Natural killer cell (primary cell): ENCODE measurements at regions not wholly inside any gene's neighbourhood (a gene's known extent, or its start where the extent isn't known, plus 50 kb on each side); places are given as distances from the start of the nearest gene placed in this dataset.

Source experiments
- ATAC-seq, 3 donors: fragments of 150-1000 bp in 2 of 3; fragments of 200-7000 bp in 1 of 3; cut with Tn5 transposase; 1 replicate in 1 of 3; 2 replicates in 2 of 3; pipeline ENCODE4 v1.10.0; 2021; ENCODE audit warnings: mild to moderate bottlenecking in 2 of 3, moderate library complexity in 2 of 3
- DNase-seq, 2 donors: peaks; one replicate each; pipeline versions ENCODE4 v3.0.0 to v3.0.0-alpha.2; 2013 to 2021; ENCODE audit warnings: mixed read lengths in 1 of 2
- H3K27ac ChIP-seq: one replicate; pipeline ENCODE4 v1.5.1; 2013; ENCODE audit warnings: mild to moderate bottlenecking, low read length
- H3K27me3 ChIP-seq: one replicate; pipeline ENCODE4 v1.6.1; 2013; ENCODE audit warnings: low read length; ENCODE audit not compliant: control insufficient read depth, insufficient read depth
- H3K36me3 ChIP-seq: one replicate; pipeline ENCODE4 v1.6.1; 2013; ENCODE audit warnings: low read length; ENCODE audit not compliant: control insufficient read depth, insufficient read depth
- H3K4me1 ChIP-seq: one replicate; pipeline ENCODE4 v1.6.1; 2013; ENCODE audit warnings: low read length; ENCODE audit not compliant: control insufficient read depth, insufficient read depth
- H3K4me3 ChIP-seq: one replicate; pipeline ENCODE4 v1.5.1; 2013; ENCODE audit warnings: low read length
- H3K9me3 ChIP-seq: one replicate; pipeline ENCODE4 v1.6.1; 2013; ENCODE audit warnings: low read length; ENCODE audit not compliant: control insufficient read depth, insufficient read depth
- H3K27ac Mint-ChIP-seq, 2 donors: one replicate each; pipeline ENCODE4 v1.8.0; 2022; ENCODE audit warnings: mild to moderate bottlenecking in 2 of 2, mixed read lengths in 2 of 2, moderate library complexity in 1 of 2
- H3K27me3 Mint-ChIP-seq, 2 donors: one replicate each; pipeline ENCODE4 v1.8.0; 2022; ENCODE audit warnings: low read depth in 2 of 2, mixed read lengths in 2 of 2
- H3K36me3 Mint-ChIP-seq: one replicate; pipeline ENCODE4 v1.8.0; 2022; ENCODE audit warnings: mixed read lengths
- H3K4me1 Mint-ChIP-seq, 2 donors: one replicate each; pipeline ENCODE4 v1.8.0; 2022; ENCODE audit warnings: mixed read lengths in 2 of 2
- H3K4me3 Mint-ChIP-seq: one replicate; pipeline ENCODE4 v1.8.0; 2022; ENCODE audit warnings: mild to moderate bottlenecking, moderate library complexity, mixed read lengths
- H3K9me3 Mint-ChIP-seq, 2 donors: one replicate each; pipeline ENCODE4 v1.8.0; 2022; ENCODE audit warnings: mixed read lengths in 2 of 2
- WGBS: methylation state at CpG from one replicate; pipeline ENCODE4 v1.1.7; 2013; ENCODE audit warnings: missing lambda C conversion rate; ENCODE audit not compliant: insufficient coverage; 5-methylcytosine and 5-hydroxymethylcytosine counted together
- intact Hi-C: fragments of 100-400 bp; cut with micrococcal nuclease; formaldehyde crosslinking; loops from one replicate; pipeline ENCODE4 v1.14.2; 2022
- TF ChIP-seq, protein P1 (sequence below): fragments of 200-600 bp; IDR thresholded peaks from one replicate; pipeline ENCODE4 v1.8.0; 2022; ENCODE audit warnings: antibody characterized with exemption

DNA sequence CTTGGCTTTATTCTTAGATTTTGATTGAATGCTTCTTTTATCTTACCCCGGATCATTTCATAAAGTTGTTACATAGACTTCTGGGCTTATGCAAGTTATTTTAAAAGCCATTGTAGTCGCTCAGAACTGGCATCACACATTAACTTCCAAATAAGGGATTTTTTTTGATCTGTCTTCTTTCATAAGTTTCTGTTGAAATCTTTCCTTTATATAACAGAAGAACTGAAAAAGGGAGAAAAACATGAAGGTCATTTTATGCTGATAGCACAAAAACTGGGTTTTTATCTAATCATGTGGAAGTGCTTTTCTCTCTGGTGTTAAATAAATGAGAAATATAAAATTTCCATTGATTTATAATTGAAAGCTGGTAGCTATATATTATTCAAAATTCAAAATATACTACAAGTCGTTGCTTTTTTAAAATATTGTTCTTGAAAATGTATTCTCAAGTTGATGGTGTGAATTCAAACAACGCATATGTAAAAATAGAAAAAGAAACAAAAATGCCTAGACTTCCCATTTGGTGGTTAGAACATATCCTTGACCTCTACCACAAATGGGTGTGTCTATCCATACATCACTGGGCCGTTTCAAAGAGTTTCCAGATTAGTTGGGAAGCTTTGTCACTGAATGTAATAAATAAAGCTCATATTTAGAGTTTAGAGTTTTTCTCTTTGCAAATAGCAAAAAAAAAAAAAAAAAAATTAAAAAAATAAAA is 258.3 kb upstream of the ZPLD1 start:
- Mint-ChIP-seq H3K4me1 (no peaks in the 10 kb centered on the region), H3K27ac (no peak overlapping the region), H3K4me3 (no peak overlapping the region), H3K36me3 (no peaks in the 10 kb centered on the region), H3K9me3 (no peaks in the 10 kb centered on the region), H3K27me3 (peaks cover 0 to 5% of the 10 kb centered on the region in 2 donors)
- intact Hi-C loops = no loop called here
- no peaks in the 10 kb centered on the region for H3K36me3 ChIP-seq
- DNase-seq (no peak), ATAC-seq (no peak)
- 56% methylated on average over 1 of the region's 5 CpGs for WGBS
- H3K27me3 ChIP-seq = no peaks in the 10 kb centered on the region
- H3K4me3 ChIP-seq = no peak overlapping the region
- no peaks in the 10 kb centered on the region for H3K4me1 ChIP-seq
- no peaks in the 10 kb centered on the region for H3K9me3 ChIP-seq
- no peak overlapping the region for H3K27ac ChIP-seq
- TF ChIP-seq, protein P1, sequence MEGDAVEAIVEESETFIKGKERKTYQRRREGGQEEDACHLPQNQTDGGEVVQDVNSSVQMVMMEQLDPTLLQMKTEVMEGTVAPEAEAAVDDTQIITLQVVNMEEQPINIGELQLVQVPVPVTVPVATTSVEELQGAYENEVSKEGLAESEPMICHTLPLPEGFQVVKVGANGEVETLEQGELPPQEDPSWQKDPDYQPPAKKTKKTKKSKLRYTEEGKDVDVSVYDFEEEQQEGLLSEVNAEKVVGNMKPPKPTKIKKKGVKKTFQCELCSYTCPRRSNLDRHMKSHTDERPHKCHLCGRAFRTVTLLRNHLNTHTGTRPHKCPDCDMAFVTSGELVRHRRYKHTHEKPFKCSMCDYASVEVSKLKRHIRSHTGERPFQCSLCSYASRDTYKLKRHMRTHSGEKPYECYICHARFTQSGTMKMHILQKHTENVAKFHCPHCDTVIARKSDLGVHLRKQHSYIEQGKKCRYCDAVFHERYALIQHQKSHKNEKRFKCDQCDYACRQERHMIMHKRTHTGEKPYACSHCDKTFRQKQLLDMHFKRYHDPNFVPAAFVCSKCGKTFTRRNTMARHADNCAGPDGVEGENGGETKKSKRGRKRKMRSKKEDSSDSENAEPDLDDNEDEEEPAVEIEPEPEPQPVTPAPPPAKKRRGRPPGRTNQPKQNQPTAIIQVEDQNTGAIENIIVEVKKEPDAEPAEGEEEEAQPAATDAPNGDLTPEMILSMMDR = no peak

DNA sequence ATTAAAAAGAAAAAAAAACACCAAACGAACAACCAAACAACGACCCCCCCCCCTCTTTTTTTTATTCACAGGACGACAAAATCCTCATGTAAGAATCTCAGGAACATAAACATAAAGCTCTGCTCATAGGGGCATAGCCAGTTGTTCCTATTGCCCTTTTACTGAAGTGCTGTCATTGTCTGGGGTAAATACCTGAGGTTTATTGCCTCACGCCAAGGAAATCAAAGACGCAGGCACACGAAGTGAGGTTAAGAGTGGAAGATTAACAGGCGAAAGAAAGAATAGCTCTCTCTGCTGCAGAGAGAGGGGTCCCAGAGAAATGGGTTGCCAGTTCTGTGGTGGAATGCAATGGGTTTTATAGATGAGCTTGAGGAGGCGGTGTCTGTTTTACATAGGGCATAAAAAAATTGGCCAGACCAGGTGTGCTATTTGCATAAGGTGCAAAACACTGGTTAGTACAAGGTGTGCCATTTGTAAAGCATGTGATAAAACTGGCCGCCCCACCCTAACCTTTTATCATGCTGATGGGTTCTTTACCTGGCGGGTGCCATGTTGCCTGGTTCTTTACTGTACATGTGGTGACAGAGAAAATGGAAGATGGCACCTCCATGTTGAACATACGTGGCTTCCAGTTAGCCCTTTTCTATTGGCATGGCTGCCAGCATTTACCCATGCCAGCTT is 257.6 kb upstream of the ZPLD1 start:
- H3K4me1 Mint-ChIP-seq = no peaks in the 10 kb centered on the region
- H3K4me3 Mint-ChIP-seq = no peak overlapping the region
- Histone ChIP-seq H3K9me3 (no peaks in the 10 kb centered on the region), H3K36me3 (no peaks in the 10 kb centered on the region), H3K4me3 (no peak overlapping the region), H3K4me1 (no peaks in the 10 kb centered on the region), H3K27me3 (no peaks in the 10 kb centered on the region), H3K27ac (no peak overlapping the region)
- DNase-seq = no peak
- ATAC-seq = no peak
- no peaks in the 10 kb centered on the region for H3K9me3 Mint-ChIP-seq
- H3K36me3 Mint-ChIP-seq = no peaks in the 10 kb centered on the region
- H3K27me3 Mint-ChIP-seq = peaks cover 0 to 5% of the 10 kb centered on the region in 2 donors
- TF ChIP-seq, protein P1 = no peak
- no peak overlapping the region for H3K27ac Mint-ChIP-seq
- WGBS = 85% methylated on average over 8 of the region's 11 CpGs
- intact Hi-C loops = no loop called here

- DNase-seq (no peak), ATAC-seq (no peak)
- Histone ChIP-seq H3K27me3 (no peaks in the 10 kb centered on the region), H3K9me3 (no peaks in the 10 kb centered on the region), H3K27ac (no peak overlapping the region), H3K36me3 (no peaks in the 10 kb centered on the region), H3K4me1 (no peaks in the 10 kb centered on the region), H3K4me3 (no peak overlapping the region)
- no peaks in the 10 kb centered on the region for H3K4me1 Mint-ChIP-seq
- no peaks in the 10 kb centered on the region for H3K9me3 Mint-ChIP-seq
- H3K36me3 Mint-ChIP-seq = no peaks in the 10 kb centered on the region
- no peak overlapping the region for H3K4me3 Mint-ChIP-seq
- no peak overlapping the region for H3K27ac Mint-ChIP-seq
- TF ChIP-seq, protein P1 = no peak
- peaks cover 0 to 5% of the 10 kb centered on the region in 2 donors for H3K27me3 Mint-ChIP-seq
- intact Hi-C loops = no loop called here
Observed at GRCh38 chr3:102178817-102179216, 256.0 kb upstream of the ZPLD1 start.
